RKO (cell line): ENCODE measurements at regions not wholly inside any gene's neighbourhood (a gene's known extent, or its start where the extent isn't known, plus 50 kb on each side); places are given as distances from the start of the nearest gene placed in this dataset.

Experiments used
- DNase-seq: peaks from one replicate; pipeline ENCODE4 v3.0.0-alpha.2; 2016; ENCODE audit warnings: low spot score

DNA sequence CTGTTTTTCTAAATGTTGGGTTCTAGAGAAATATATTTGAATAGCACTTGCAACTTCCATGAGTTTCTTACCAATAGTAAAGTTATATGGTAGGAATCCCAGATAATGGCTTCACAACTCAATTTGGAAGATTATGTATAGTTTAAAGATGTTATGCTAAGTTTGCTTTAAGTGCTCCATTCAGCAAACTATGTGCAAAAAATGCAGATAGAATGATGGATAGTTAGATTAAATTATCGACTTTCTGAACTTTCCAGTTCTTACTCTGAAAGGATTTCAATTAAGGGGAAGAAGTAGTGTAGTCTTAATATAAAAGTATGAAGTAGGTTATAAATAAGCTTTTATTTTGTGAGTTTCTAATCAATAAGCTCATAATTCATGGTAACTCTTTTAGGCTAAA, 60.7 kb upstream of the NFKB1 start:
- no peak for DNase-seq

DNA sequence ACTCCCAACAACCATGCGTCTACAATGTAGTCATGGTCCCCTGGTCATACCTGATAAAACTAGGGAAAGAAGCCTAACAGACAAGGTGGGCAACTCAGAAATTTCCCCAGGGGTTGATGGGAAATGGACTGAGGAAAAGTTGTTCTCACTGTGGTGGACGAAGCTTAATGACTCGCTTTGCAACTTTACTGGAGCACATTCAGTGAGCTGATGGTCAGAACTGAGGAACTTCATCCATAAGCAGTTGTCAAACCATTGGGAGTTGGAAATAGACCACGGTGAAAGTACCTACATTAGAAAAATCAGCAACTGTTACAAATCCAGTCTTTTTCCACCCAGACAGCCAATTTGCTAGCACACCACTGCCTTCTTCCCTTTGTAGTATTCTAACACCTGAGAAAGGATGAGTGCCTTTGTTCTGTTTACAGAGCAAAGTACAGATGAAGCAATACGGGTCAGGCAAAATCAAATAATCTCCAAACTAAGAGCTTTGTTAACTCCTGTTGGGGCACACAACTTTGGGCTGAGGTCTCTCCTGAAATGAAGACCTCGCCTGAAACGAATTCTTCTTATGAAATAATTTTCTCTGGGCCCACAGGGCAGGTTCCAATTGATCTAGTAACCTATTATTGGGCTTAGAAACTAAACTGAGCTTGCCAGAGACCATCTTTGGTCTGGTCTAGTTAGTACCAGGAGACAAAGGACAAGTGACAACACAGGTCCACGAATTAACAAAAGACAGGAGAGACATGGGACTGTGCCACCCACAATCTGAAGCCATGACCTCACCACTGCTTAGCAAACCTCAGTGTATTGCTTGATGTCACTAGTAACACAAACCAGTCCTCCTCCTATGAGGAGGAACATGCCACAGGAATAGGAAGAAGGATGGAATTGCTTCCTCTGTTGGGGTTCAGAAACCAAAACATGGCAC, 58.9 kb upstream of the NFKB1 start:
- no peak for DNase-seq

DNA sequence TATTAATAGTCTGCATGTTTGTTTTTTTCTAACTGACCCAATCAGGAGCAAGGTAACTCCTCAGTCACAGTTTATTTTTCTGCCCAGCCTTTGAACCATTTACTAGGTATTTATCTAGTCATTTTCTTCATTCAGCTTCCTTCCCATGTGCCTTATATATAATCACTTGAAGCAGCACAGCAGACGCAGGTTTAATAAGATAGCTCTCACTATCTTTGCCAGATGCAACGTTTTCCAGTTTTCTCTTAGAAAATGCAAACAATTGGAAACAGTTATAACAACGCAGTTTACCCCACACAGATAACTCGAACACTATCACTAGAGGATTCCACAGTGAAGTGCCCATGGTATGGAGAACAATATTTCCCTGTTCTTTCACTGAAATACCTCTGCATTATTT, 56.4 kb upstream of the NFKB1 start:
- no peak for DNase-seq

DNA sequence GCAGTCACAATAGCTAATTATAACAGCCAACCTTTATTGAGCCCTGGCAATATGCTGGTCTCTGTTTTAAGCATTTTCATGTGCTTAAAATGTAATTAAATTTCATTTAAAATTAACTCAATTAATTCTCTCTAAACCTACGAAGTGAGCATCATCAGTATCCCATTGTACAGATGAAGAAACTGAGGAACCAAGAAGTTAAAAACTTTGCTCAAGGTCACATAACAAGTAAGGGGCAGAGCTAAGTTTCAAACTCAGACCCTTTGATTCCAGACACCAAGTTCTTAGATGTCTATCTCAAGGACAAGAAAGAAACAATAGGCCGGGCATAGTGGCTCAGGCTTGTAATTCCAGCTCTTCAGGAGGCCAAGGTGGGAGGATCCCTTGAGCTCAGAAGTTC, 55.9 kb upstream of the NFKB1 start:
- DNase-seq: no peak

DNA sequence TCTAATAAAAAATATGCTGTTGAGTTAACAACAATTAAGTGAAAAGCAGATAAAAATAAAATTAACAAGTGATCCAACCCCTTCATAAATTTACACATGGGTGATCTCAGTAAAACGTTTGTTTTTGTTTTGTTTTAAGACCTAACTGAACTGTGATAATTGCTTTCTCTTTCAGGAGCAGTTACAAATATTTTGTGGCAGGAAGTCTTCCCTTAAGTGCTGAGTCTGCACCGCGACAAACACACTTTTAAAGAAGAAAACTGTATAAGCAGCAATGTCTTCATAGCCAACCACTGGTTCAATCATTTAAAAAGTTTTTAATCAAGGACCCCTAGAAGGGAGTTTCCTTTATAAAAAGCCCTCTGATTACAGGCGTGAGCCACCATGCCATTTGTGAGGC, 53.7 kb upstream of the NFKB1 start:
- DNase-seq: no peak

DNA sequence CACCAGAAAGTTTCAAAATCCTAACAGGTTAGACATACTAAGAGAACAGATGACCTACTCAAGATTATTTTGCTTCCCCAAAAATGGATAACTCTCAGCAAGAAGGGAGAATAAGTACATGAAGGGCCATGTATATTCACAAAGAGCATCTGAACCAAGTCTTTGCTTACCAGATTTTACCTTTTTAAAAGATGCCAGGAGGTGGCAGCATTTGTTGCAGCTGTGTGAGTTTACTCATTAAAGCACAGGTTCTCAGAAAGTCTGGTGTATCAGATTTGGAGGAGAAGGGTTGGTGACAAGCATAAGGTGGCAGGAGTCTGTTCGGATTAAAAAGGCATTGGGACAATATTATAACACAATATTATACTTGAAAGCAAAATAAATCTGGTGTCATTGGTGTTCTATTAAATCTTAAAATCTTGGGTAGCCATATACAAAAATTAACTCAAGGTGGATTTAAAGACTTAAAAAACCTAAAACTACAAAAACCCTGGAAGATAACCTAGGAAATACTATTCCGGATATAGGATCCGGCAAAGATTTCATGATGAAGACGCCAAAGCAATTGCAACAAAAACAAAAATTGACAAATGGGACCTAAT, 51.3 kb upstream of the NFKB1 start:
- DNase-seq: peak; percentile 80

DNA sequence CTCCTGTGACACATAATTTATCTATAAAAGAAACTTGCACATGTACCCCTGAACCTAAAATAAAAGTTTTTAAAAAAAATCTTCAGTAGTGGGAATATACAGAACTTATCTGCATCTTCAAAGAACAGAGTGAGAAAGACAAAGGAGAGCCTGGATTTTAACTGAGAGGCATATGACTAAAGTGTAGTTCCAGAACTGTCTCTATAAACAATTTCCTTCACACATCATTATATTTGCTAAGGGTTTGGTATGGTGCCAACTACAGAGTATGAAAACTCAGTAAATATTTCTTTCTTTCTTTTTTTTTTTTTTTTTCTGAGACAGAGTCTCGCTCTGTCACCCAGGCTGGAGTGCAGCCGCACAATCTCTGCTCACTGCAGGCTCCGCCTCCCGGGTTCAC, 49.9 kb upstream of the NFKB1 start:
- no peak for DNase-seq
